GM12875 (cell line): ENCODE measurements at regions not wholly inside any gene's neighbourhood (a gene's known extent, or its start where the extent isn't known, plus 50 kb on each side); places are given as distances from the start of the nearest gene placed in this dataset.

Experiments used
- H3K4me3 ChIP-seq: one replicate; pipeline ENCODE4 v1.5.1; 2011; ENCODE audit warnings: low read depth, low read length, control low read depth
- TF ChIP-seq, protein P1 (sequence below): IDR thresholded peaks from 2 replicates; pipeline ENCODE4 v1.5.1; 2011; ENCODE audit warnings: low read depth, mild to moderate bottlenecking, control low read depth, inconsistent platforms, low read length, moderate library complexity, borderline replicate concordance; ENCODE audit not compliant: insufficient read depth

- TF ChIP-seq, protein P1, sequence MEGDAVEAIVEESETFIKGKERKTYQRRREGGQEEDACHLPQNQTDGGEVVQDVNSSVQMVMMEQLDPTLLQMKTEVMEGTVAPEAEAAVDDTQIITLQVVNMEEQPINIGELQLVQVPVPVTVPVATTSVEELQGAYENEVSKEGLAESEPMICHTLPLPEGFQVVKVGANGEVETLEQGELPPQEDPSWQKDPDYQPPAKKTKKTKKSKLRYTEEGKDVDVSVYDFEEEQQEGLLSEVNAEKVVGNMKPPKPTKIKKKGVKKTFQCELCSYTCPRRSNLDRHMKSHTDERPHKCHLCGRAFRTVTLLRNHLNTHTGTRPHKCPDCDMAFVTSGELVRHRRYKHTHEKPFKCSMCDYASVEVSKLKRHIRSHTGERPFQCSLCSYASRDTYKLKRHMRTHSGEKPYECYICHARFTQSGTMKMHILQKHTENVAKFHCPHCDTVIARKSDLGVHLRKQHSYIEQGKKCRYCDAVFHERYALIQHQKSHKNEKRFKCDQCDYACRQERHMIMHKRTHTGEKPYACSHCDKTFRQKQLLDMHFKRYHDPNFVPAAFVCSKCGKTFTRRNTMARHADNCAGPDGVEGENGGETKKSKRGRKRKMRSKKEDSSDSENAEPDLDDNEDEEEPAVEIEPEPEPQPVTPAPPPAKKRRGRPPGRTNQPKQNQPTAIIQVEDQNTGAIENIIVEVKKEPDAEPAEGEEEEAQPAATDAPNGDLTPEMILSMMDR: no peak
- H3K4me3 ChIP-seq: no peak overlapping the region
Measured at GRCh38 chr11:41851743-41852142, 392.3 kb upstream of the LRRC4C start.

- TF ChIP-seq, protein P1: no peak
- no peak overlapping the region for H3K4me3 ChIP-seq
Measured at GRCh38 chr11:41861838-41862237, 402.4 kb upstream of the LRRC4C start.

DNA sequence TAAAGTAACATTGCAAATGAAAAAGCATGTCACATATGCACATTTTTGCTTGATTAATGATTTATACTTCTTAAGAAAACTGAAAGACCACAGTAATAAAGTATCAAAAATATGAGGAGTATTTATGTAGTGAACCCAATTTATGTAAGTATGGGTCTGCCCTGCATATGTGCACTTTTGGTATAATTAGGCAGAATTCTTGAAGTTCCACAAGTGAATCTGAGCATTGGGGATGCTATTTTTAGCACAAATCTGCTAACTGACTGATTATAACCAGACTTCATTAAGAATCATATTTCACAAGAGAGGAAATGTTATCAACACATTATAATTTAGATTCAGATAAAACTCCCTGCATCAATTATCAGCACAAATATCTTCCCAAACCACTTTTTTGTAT, 407.1 kb upstream of the LRRC4C start:
- H3K4me3 ChIP-seq: no peak overlapping the region
- TF ChIP-seq, protein P1: no peak

GRCh38 chr11:41868606-41869005, 409.2 kb upstream of the LRRC4C start:
- H3K4me3 ChIP-seq: no peak overlapping the region
- TF ChIP-seq, protein P1: no peak

- H3K4me3 ChIP-seq: no peak overlapping the region
- TF ChIP-seq, protein P1: no peak
Measured at GRCh38 chr11:41872426-41872825, 413.0 kb upstream of the LRRC4C start.

DNA sequence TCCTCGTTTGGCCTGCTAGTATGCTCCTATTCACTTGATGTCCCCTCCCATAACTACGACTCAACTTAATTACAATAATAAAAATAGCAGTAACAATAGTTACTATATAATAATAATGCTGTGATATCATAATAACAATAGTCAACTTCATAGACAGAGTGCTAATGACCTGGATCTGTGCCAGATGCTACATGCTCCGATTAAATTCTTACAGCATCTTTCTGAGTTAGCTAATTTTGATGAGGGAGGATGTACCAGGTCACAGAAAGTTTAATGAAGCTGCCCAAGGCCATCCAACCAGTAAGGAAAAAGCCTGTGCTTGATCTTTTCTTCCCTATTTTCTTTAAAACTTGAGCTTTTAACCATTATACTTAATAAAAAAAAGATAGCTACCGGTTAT, 413.4 kb upstream of the LRRC4C start:
- H3K4me3 ChIP-seq: no peak overlapping the region
- TF ChIP-seq, protein P1: no peak

GRCh38 chr11:41878095-41878494, 418.6 kb upstream of the LRRC4C start:
- TF ChIP-seq, protein P1: no peak
- no peak overlapping the region for H3K4me3 ChIP-seq
